GM19240 (cell line): ENCODE measurements at regions not wholly inside any gene's neighbourhood (a gene's known extent, or its start where the extent isn't known, plus 50 kb on each side); places are given as distances from the start of the nearest gene placed in this dataset.

Source experiments
- DNase-seq: peaks from one replicate; pipeline ENCODE4 v3.0.0; 2011; ENCODE audit warnings: low spot score; ENCODE audit not compliant: insufficient read length

GRCh38 chr5:52725065-52725746, 62.5 kb upstream of the ITGA1 start:
- no peak for DNase-seq

GRCh38 chr5:52725808-52726207, 61.9 kb upstream of the ITGA1 start:
- DNase-seq, result no peak

- DNase-seq, result no peak
Measured at GRCh38 chr5:52727020-52727419, 60.7 kb upstream of the ITGA1 start.

- no peak for DNase-seq
Measured at GRCh38 chr5:52727576-52727975, 60.1 kb upstream of the ITGA1 start.

- no peak for DNase-seq
Measured at GRCh38 chr5:52728224-52728623, 59.5 kb upstream of the ITGA1 start.

- DNase-seq, result no peak
Measured at GRCh38 chr5:52728686-52729085, 59.0 kb upstream of the ITGA1 start.

- no peak for DNase-seq
Measured at GRCh38 chr5:52731274-52732027, 56.3 kb upstream of the ITGA1 start.

- DNase-seq, result no peak
Measured at GRCh38 chr5:52734557-52734956, 53.2 kb upstream of the ITGA1 start.

GRCh38 chr5:52735139-52735538, 52.6 kb upstream of the ITGA1 start:
- DNase-seq, result no peak
